ENCODE measurements at regions not wholly inside any gene's neighbourhood (a gene's known extent, or its start where the extent isn't known, plus 50 kb on each side); places are given as distances from the start of the nearest gene placed in this dataset.

- no peak for DNase-seq (ENCODE audit: low read depth in 4 of 4, low spot score in 3 of 4)
These were observed 50.6 kb upstream of the GGTLC1 start for GRCh38 chr20:24039196-24039595.

Measured in left renal pelvis (tissue), 4 donors.